IMR-90 (cell line): ENCODE measurements at regions not wholly inside any gene's neighbourhood (a gene's known extent, or its start where the extent isn't known, plus 50 kb on each side); places are given as distances from the start of the nearest gene placed in this dataset.
"Not testable (repeated sequence)": the region's sequence is repeated elsewhere in the genome, so short reads cannot be mapped to it uniquely, and the experiment has no call there.

Experiments used
- BHLHE40 ChIP-seq: fragments of 150-350 bp; IDR thresholded peaks from 2 replicates; pipeline ENCODE4 v1.6.1; 2016; ENCODE audit warnings: mild to moderate bottlenecking, low read depth, low read length
- NFE2L2 ChIP-seq: fragments of 150-350 bp; IDR thresholded peaks from 2 replicates; pipeline ENCODE4 v1.6.1; 2016; ENCODE audit warnings: low read depth, mild to moderate bottlenecking, low read length
- POLR2A ChIP-seq: IDR thresholded peaks from 2 replicates; pipeline ENCODE4 v1.6.1; 2012; ENCODE audit warnings: mild to moderate bottlenecking, low read depth, low read length
- RAD21 ChIP-seq: IDR thresholded peaks from 2 replicates; pipeline ENCODE4 v1.6.1; 2012; ENCODE audit warnings: low read length, improper control_type of control experiment
- RCOR1 ChIP-seq: IDR thresholded peaks from 2 replicates; pipeline ENCODE4 v1.6.1; 2012; ENCODE audit warnings: mild to moderate bottlenecking, low read length, improper control_type of control experiment; ENCODE audit not compliant: insufficient replicate concordance
- RFX5 ChIP-seq: IDR thresholded peaks from 2 replicates; pipeline ENCODE4 v1.8.0; 2012; ENCODE audit warnings: low read depth, mild to moderate bottlenecking, low read length, moderate library complexity
- TF ChIP-seq, protein P1 (sequence below): conservative IDR thresholded peaks from 2 replicates; pipeline ENCODE4 v1.5.1; 2012; ENCODE audit warnings: mild to moderate bottlenecking, low read depth, low read length, improper control_type of control experiment
- TF ChIP-seq, protein P2 (sequence below): fragments of 150-350 bp; IDR thresholded peaks from 2 replicates; pipeline ENCODE4 v1.6.1; 2017; ENCODE audit warnings: mild to moderate bottlenecking, antibody characterized with exemption, low read length, low read depth
- TF ChIP-seq, protein P3 (sequence below): fragments of 150-350 bp; IDR thresholded peaks from 2 replicates; pipeline ENCODE4 v1.6.1; 2016; ENCODE audit warnings: low read depth, mild to moderate bottlenecking, low read length, moderate library complexity, borderline replicate concordance

DNA sequence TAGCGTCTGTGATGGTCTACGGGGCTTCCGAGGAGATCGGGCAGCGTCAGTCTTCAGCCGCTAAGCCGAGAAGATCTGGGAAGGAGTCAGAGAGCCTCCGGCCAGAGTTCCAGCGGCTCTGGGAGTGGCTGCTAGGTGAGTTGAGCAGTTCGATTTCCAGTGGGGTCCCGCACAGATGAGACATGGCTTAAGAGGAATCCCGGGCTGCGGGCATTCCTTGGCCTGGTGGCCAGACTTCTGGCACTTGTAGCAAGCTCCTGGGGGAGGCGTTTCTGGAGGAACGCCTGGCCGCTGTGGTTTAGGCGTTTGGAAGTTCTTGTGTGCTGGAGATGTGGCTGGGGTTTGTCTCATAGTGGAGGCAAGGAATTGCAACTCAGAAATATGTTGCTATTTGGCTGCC lies 915.3 kb upstream of the CRIM1 start:
- TF ChIP-seq, protein P1, sequence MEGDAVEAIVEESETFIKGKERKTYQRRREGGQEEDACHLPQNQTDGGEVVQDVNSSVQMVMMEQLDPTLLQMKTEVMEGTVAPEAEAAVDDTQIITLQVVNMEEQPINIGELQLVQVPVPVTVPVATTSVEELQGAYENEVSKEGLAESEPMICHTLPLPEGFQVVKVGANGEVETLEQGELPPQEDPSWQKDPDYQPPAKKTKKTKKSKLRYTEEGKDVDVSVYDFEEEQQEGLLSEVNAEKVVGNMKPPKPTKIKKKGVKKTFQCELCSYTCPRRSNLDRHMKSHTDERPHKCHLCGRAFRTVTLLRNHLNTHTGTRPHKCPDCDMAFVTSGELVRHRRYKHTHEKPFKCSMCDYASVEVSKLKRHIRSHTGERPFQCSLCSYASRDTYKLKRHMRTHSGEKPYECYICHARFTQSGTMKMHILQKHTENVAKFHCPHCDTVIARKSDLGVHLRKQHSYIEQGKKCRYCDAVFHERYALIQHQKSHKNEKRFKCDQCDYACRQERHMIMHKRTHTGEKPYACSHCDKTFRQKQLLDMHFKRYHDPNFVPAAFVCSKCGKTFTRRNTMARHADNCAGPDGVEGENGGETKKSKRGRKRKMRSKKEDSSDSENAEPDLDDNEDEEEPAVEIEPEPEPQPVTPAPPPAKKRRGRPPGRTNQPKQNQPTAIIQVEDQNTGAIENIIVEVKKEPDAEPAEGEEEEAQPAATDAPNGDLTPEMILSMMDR: not testable (repeated sequence)
- not testable (repeated sequence) for TF ChIP-seq POLR2A, NFE2L2, BHLHE40, RCOR1, RAD21, RFX5
- TF ChIP-seq, protein P2, sequence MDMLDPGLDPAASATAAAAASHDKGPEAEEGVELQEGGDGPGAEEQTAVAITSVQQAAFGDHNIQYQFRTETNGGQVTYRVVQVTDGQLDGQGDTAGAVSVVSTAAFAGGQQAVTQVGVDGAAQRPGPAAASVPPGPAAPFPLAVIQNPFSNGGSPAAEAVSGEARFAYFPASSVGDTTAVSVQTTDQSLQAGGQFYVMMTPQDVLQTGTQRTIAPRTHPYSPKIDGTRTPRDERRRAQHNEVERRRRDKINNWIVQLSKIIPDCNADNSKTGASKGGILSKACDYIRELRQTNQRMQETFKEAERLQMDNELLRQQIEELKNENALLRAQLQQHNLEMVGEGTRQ: not testable (repeated sequence)
- TF ChIP-seq, protein P3, sequence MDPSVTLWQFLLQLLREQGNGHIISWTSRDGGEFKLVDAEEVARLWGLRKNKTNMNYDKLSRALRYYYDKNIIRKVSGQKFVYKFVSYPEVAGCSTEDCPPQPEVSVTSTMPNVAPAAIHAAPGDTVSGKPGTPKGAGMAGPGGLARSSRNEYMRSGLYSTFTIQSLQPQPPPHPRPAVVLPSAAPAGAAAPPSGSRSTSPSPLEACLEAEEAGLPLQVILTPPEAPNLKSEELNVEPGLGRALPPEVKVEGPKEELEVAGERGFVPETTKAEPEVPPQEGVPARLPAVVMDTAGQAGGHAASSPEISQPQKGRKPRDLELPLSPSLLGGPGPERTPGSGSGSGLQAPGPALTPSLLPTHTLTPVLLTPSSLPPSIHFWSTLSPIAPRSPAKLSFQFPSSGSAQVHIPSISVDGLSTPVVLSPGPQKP: not testable (repeated sequence)
